IPS-18c (cell line): ENCODE measurements at regions not wholly inside any gene's neighbourhood (a gene's known extent, or its start where the extent isn't known, plus 50 kb on each side); places are given as distances from the start of the nearest gene placed in this dataset.

Experiments used
- H3K4me3 ChIP-seq: 2 replicates; pipeline ENCODE4 v1.7.0; 2013; ENCODE audit warnings: low read depth, mild to moderate bottlenecking, low read length, moderate library complexity; ENCODE audit not compliant: insufficient read depth
- H3K9me3 ChIP-seq: one replicate; pipeline ENCODE4 v1.6.1; 2013; ENCODE audit warnings: mild to moderate bottlenecking, low read length, moderate library complexity; ENCODE audit not compliant: control insufficient read depth, insufficient read depth

GRCh38 chr17:77504652-77505155 is 363.9 kb downstream of the SEC14L1 start:
- Histone ChIP-seq H3K9me3 (no peaks in the 10 kb centered on the region), H3K4me3 (no peak overlapping the region)

DNA sequence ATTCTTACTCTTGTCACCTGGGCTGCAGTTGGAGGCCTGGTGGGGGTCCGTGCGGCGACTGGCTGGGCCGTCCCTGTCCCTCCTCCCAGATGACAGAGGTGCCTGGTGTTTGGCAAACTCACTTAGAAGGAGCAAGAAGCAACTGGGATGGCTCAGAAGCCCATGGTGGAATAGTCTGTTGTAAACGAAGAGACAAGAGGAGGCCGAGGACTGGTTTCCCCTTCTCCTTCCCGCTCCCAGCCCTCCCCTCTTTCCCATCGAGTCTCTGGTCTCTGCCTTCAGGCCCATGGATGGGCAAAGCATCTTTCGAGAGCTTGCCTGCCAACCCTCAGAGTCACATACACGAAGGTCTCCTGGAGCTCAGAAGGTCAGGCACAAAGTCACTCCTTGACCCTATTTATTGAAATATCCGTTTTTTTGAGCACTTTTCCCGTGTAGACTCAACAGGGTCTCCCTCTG is 364.4 kb downstream of the SEC14L1 start:
- H3K4me3 ChIP-seq: no peak overlapping the region
- no peaks in the 10 kb centered on the region for H3K9me3 ChIP-seq

DNA sequence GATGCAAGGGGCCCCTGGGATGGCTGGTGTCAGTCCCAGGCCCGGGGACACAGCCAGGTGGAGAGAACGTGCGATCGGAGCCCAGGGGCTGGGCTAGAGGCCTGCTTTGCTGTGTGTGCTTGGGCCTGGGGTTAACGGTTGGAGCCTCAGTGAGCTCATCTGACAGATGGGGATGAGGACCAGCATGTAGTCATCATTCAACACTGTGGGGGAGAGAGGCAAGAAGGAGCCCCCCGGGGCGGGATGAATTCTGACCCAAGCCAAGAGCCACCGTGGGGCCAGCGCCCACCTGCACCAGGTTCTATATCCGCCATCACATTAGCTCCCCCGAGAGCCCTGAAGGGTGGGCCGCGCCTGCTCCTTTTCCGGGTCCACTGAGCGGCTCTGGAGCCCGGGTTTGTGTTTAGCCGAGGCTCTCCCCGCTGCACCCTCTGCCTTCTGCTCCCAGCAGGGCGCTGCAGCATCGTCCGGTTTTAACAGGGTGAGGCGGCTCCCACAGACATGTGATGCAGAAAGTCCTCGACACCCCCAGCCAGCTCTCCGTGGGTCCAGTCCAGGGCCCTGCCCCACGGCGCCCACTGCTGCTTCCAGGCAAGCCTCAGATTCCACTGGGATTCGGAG is 365.7 kb downstream of the SEC14L1 start:
- H3K9me3 ChIP-seq: no peaks in the 10 kb centered on the region
- H3K4me3 ChIP-seq: no peak overlapping the region

DNA sequence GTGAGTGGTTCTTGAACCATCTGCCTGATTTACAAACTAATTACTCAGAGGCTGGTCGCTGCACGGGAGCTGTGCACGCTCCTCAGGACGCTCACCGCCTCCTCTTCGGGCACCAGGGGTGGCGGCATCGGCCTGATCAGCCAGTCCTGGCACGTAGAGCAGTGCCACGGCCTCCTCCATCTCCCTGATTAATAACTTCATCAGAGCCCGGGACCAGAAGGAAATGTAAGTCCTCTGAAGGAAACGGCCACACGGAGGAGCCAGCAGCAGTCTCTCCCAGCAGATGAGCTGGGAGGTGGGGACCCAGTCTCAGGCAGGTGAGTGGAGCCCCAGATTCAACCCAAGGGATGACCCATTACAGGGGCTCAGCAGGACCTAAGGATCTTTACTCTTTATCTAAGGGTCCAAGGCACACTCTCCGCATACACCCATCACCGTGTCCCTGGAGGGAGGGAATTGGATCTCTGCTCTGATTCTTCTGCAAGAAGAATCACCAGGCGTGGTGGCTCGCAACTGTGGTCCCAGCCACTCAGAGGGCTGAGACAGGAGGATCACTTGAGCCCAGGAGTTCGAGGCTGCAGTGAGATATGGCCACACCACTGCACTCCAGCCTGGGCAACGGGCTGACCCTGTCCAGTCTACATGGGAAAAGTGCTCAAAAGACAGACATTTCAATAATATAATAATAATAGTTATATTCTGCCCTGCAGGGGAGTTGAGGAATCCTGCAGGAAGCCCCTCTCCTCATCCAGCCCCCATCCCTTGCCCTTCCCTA is 366.5 kb downstream of the SEC14L1 start:
- no peak overlapping the region for H3K4me3 ChIP-seq
- H3K9me3 ChIP-seq: no peaks in the 10 kb centered on the region

DNA sequence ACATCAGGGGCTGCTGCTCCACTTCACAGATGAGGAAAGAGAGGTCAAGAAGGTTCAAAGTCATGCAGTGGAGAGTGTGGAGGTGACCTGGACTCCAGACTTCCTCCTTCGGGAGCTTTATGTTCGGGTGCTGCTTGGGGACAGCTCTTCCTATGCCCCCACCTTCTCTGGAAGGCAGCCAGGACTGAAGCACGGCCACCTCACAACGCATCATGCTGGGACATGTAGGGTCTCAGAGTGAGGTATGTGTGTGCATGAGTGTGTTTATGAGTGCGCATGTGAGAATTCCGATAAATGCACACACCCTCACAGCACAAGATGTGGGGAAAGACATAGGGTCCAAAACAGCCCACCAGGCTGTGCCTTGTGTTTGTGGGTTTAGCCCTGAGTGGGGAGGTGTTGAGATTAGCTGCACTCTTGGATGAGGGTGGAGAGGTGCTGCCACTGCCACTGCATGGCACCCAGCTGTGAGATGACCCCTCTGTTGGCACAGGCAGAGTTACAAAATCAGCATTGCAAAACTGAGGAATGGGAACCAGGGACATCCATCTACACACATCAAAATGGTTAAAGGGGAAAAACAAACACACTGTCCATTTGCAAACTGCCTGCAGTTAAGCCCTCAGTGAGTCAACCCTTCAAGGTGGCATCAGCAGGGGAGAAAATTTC is 367.4 kb downstream of the SEC14L1 start:
- H3K4me3 ChIP-seq: no peak overlapping the region

DNA sequence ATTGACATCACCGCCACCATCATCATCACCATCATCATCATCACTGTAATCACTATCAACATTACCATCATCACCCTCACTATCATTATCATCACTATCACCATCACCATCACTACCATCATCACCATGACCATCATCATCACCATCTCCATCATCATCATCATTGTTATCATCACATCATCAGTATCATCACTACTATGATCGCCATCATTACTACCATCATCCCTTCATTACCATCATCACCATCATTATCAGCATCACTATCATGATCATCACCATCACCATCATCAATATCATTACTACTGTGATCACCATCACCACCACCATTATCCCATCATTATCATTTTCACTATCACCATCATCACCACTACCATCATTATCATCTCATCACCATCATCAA is 368.3 kb downstream of the SEC14L1 start:
- H3K4me3 ChIP-seq: no peak overlapping the region
- no peaks in the 10 kb centered on the region for H3K9me3 ChIP-seq

More for the DNA sequence above, 367.4 kb downstream of the SEC14L1 start:
- no peaks in the 10 kb centered on the region for H3K9me3 ChIP-seq

DNA sequence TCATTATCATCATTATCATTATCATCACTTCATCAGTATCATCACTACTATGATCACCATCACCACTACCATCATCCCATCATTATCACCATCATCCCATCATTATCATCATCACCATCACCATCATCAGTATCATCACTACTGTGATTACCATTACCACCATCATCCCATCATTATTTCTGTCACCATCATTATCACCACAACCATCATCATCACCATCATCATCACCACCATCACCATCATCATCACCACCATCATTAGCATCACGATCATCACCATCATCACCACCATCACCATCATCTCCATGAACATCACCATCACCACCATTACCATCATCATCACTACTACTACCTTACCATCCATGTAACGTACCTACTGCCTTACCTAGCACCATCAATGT is 368.8 kb downstream of the SEC14L1 start:
- Histone ChIP-seq H3K4me3 (no peak overlapping the region), H3K9me3 (no peaks in the 10 kb centered on the region)

GRCh38 chr17:77510133-77510796 is 369.5 kb downstream of the SEC14L1 start:
- H3K4me3 ChIP-seq: no peak overlapping the region
- no peaks in the 10 kb centered on the region for H3K9me3 ChIP-seq

GRCh38 chr17:77511514-77512061 is 370.8 kb downstream of the SEC14L1 start:
- Histone ChIP-seq H3K9me3 (no peaks in the 10 kb centered on the region), H3K4me3 (no peak overlapping the region)

- no peak overlapping the region for H3K4me3 ChIP-seq
These were observed 371.5 kb downstream of the SEC14L1 start for GRCh38 chr17:77512062-77512946.

DNA sequence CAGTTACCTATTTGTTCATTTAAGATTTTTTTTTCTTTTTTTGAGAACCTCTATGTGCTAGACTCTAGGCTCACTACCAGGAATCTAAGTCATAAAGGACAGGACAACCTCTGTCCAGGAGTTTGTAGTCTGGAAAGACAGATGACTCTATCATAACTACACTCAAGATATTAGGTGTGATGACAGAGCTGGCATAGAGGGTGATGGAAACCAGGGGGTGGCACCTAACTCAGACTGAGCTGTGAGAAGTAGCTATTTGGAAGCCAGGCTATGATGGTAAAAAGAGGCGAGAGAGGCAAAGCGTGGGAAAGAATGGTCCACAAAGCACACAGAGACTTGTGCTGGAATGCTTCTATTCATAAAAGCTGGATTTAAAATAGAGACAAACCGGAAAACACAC is 372.3 kb downstream of the SEC14L1 start:
- Histone ChIP-seq H3K4me3 (no peak overlapping the region), H3K9me3 (no peaks in the 10 kb centered on the region)

More at GRCh38 chr17:77512062-77512946, 371.5 kb downstream of the SEC14L1 start:
- H3K9me3 ChIP-seq: no peaks in the 10 kb centered on the region

- no peaks in the 10 kb centered on the region for H3K9me3 ChIP-seq
- H3K4me3 ChIP-seq: no peak overlapping the region
These were observed 374.5 kb downstream of the SEC14L1 start for GRCh38 chr17:77515227-77515626.

DNA sequence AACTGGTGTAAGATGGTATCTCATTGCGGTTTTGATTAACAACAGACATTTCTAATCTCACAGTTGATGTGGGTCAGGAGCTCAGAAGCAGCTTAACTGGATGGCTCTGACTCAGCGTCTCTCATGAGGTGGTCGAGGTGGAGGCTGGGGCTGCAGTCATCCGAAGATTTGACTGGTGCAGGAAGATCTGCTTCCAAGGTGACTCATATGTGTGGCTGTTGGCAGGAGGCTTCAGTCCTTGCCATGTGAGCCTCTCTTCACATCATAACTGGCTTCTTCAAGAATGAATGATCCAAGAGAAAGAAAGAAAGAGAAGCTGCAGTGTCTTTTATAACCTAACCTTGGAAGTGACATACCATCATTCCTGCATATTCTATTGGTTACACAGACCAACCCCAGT is 376.1 kb downstream of the SEC14L1 start:
- Histone ChIP-seq H3K9me3 (no peaks in the 10 kb centered on the region), H3K4me3 (no peak overlapping the region)

GRCh38 chr17:77521076-77521475 is 380.3 kb downstream of the SEC14L1 start:
- Histone ChIP-seq H3K4me3 (no peak overlapping the region), H3K9me3 (peaks cover 2% of the 10 kb centered on the region)

- no peak overlapping the region for H3K4me3 ChIP-seq
- peaks cover 8% of the 10 kb centered on the region for H3K9me3 ChIP-seq
These were observed 382.8 kb downstream of the SEC14L1 start for GRCh38 chr17:77523540-77523939.

DNA sequence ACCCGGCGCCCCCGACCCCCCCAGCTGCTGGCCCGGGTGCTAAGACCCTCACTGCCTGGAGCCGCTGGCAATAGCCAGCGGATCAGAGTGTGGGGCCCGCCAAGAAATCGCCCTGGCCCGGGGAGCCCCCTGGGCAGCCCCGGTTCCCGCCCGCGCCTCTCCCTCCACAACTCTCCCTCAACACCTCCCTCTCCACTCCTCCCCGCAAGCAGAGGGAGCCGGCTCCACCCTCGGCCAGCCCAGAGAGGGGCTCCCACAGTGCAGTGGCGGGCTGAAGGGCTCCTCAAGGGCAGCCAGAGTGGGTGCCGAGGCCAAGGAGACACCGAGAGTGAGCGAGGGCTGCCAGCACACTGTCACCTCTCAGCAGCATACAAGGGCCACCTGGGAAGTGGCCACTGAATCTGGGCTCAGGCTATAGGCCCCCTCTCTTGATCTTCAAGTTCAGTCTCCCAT is 385.5 kb downstream of the SEC14L1 start:
- H3K4me3 ChIP-seq: no peak overlapping the region

More for the DNA sequence above, 385.5 kb downstream of the SEC14L1 start:
- peaks cover 8% of the 10 kb centered on the region for H3K9me3 ChIP-seq
